NCI-H524 treated with DMSO at 0.1 percent for 48 hours (cell line): ENCODE measurements at regions not wholly inside any gene's neighbourhood (a gene's known extent, or its start where the extent isn't known, plus 50 kb on each side); places are given as distances from the start of the nearest gene placed in this dataset.
"Not testable (repeated sequence)": the region's sequence is repeated elsewhere in the genome, so short reads cannot be mapped to it uniquely, and the experiment has no call there.

Source experiments
- DNase-seq: peaks from one replicate; lab custom pipeline; 2025; lab: John Stamatoyannopoulos, UW

DNA sequence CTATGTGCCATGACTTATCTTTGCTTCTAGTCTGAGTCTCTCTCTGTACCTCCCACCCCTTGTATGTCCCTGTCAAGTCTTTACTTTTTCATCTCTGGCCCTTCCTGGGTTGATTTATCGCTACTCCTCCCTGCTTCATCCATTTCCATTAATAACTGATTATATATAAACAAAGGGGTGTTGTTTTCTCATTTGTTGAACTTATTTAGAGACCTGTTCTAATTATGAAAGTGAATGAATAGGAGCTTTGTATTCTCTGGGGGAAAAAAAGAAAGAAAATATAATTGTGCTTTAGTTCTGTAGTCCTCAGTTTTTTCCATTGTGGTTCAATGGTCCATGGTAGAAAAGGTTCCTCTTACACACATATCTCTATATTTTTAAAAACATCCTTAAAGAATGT is 328.9 kb upstream of the PPP2R3A start:
- DNase-seq = no peak

DNA sequence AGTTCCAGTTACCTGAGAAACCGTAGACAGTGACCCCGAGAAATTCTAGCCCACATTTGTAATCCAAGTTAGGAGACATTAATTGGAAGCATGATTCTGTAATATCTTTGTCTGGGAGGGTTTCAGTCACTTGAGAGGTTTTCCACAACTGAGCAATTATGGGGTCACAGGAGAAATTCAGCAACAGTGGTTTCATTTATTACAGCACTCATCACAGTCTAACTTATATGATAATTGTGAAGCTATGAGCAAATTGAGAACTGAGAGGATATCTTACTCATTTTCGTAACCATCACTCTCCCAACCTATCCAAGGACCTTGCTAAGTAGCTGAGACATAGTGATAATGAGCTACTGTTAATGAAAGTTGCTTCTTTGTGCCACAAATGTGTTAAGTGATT is 328.5 kb upstream of the PPP2R3A start:
- DNase-seq = no peak

DNA sequence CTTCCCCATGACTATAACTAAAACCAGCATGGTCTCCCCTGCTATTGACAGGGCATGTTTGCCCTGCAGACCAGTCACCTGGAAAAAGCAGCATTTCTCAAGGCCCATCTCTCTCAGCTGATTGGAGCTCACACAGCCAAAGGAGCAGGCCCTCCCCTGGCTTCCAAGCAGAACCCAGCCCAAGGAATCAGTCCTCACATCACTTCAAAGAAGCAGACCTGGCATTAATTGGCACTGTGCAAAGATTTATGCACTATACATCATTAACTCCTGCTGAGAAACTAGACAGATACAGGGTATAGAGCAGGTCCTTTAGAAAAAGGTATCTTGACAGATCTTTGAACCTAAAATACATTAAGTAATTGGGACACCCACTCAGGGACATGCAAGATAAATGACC is 323.8 kb upstream of the PPP2R3A start:
- no peak for DNase-seq

DNA sequence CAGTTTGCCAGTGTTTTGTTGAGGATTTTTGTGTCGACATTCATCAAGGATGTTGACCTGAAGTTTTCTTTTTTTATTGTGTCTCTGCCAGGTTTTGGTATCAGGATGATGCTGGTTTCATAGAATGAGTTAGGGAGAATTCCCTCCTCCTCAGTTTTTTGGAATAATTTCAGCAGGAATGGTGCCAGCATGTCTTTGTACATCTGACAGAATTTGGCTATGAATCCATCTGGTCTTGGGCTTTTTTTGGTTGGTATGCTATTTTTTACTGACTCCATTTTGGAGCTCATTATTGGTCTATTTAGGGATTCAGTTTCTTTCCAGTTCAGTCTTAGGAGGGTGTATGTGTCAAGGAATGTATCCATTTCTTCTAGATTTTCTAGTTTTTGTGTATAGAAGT is 320.0 kb upstream of the PPP2R3A start:
- no peak for DNase-seq

DNA sequence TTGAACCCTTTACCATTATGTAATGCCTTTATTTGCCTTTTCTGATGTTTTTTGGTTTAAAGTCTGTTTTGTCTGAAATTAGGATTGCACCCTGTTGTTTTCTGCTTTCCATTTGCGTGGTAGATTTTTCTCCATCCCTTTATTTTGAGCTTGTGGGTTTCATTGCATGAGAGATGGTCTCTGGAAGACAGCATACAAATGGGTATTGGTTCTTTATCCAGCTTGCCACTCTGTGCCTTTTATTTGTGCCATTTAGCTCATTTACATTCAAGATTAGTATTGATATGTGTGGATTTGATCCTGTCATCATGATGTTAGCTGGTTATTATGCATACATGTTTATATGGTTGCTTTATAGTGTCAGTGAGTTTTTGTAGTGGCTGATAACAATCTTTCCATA is 318.7 kb upstream of the PPP2R3A start:
- no peak for DNase-seq

DNA sequence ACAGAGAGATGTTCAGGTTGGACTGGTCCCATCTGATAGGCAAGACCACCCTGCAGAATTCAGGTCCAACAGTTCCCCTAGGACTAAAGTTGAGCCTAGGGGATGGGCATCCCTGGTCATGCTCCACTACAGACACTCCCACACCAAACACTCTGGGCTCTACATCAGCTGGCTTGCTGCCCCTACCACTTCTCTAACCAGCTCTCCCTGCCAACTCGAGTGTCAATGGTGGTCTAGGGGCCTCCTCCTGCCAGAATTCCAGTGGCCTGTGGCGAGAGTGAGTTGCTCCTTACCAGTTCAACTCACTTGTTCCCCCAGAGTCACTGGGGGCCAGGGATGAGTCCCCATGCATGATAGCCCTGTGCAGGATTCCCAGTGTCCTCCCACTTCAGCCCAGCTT is 316.2 kb upstream of the PPP2R3A start:
- DNase-seq = no peak

DNA sequence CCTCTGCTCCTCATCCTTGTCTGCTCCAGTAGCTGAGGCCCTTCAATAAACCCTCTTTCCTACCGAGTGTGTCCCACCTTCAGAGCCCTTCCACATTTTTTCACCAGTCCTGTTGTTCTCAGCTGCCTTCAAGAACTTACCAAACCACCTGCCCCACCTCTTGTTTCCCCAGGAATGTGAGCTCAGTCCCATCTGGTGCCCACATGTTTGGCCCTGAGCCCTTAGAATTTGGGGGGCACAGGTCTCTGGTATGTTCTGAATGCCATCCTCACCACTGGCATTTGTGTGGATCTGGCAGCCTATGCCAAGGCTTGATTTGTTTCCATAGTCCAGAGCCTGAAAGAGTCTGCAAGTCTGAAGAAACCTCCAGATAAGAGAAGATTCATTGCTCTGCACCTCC is 315.2 kb upstream of the PPP2R3A start:
- DNase-seq = no peak

DNA sequence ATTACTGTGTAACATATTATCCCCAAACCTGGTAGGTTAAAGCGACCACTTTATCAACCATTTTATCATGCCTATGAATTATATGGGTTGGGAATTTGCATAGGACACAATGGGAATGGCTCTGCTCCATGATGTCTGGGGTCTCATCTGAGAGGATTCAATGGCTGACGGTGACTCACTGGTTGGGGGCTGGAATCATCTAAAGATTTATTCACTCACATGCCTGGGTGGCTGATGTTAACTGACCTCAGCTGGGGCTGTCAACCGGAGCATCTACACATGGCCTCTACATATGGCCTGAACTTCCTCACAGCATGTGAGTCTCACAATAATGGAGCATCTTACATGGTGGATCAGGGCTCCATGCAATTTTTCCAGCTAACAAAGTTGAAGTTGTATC is 313.1 kb upstream of the PPP2R3A start:
- no peak for DNase-seq

DNA sequence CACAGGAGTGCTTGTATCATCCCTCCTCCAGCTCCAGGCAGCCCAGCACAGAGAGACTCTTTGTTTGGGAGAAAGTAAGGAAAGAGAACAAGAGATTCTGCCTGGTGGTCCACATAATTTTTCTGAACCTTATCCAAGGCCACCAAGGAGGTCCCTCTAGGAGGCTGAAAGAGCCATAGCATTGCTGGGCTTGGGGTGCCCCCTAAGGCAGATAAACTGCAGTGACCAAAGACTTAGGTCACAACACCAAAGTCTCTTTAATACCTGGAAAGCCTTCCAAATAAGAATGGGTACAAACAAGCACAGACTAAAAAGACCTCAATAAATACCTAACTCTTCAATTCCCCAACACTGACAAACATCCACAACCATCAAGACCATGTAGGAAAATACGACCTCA is 310.2 kb upstream of the PPP2R3A start:
- no peak for DNase-seq

DNA sequence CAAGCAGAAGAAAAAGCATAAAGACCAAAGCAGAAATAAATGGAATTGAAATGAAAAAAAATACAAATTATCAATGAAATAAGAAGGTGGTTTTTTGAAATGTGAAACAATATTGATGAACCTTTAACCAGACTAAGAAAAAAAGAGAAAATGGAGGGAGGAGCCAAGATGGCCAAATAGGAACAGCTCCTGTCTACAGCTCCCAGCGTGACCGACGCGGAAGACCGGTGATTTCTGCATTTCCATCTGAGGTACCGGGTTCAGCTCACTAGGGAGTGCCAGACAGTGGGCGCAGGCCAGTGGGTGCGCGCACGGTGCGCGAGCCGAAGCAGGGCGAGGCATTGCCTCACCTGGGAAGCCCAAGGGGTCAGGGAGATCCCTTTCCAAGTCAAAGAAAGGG is 307.1 kb upstream of the PPP2R3A start:
- DNase-seq = not testable (repeated sequence)

DNA sequence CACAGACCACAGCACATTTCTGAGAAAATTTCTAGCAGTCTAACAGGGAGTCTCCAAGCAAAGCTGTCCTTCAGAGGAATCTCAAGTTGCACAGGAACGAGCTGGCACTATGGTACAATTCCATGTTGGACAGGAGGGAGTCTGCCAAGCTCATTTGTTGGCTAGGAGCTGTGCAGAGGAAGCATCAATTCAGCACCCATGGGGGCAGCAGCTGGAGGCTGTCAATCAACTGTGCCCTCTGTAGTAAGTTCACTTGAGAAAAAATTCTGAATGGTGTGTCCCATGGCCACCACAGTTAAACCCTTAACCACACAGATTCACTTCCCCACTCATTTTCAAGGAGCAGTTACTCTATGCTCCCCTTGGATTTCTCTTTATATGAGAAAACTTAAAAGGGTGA is 298.5 kb upstream of the PPP2R3A start:
- DNase-seq = no peak

DNA sequence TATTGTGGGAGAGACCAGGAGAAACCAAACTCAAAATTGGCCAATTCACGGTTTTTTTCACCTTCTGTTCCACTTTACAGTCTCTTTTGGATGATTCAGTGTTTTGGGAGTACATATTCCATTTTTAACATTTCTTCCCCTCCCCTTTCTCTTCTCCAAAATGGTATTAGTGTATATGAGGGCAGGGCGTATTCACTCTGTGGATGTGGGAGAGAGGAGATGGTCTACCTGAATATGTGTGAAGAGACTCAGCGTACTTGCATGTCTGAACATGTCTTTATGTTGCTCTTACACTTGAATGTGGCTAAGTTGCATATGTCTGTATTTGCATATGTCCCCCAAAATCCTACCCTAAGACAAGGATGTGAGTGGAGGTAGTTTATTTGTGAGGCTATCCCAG is 291.0 kb upstream of the PPP2R3A start:
- no peak for DNase-seq

DNA sequence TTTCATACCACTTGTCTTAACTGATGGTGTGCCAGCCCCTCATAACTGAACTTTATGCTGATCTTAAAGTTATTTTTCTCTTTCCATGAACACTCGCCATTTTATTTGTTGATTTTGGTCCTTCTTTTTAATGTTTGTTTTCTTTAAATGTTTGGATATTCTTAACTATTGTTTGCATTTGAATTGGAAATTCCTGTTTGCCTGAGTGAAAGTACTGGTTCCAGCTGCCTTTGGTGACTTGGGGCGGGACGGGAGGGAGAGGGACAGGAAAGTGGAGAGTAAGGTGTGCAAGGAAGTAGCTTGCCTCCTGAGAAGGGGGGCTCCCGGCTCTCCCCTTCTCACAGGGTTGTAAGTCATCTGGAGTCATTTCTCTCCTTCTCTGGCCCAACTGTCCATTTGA is 287.1 kb upstream of the PPP2R3A start:
- DNase-seq = no peak

DNA sequence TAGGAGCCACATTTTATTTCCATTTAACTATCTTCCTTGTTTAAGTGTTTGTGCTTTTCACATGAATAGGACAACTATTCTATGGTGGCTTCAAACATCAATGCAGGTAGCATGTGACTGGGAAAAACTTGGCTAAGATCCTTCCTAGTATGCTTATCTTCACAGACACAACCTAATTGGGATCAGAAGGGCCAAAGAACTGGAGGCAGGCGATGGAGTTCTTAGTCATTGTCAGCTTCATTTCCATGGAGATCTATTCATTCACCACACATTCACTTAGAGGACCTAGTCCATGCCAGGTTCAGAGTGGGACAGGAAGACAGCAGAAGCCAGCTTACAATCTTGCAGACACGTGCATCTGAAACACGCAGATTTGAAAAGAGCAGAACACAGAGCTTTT is 277.5 kb upstream of the PPP2R3A start:
- no peak for DNase-seq

DNA sequence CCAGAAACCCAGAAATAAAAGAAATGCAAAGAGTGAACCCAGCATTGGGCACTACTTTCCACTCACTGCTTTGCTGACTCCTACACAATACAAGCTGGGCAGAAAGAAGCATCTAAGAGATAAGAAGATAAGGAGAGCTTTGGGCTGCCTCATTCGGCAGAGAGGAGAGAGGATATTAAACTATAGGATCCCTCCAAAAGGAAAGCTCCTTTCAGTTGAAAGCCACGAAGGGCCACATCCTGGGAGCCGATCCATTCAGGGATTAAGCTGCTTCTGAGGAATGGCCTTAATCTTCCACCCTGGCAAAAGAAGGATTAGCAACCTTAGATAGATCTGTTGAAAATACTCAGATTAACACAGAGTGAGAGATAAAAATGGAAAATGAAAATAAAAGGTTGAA is 274.9 kb upstream of the PPP2R3A start:
- no peak for DNase-seq

DNA sequence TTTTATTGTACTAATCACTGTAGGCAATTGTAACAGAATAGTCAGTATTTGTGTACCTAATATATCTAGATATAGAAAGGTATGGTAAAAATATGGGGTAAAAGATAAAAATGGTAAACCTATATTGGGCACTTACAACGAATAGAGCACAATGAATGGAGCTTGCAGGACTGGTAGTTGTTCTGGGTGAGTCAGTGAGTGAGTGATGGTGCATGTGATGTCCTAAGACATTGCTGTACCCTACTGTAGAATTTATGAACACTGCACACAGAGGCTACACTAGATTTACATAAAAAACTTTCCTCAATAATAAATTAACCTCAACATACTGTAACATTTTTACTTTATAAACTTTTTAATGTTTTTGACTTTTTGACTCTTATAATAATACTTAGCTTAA is 274.3 kb upstream of the PPP2R3A start:
- no peak for DNase-seq

DNA sequence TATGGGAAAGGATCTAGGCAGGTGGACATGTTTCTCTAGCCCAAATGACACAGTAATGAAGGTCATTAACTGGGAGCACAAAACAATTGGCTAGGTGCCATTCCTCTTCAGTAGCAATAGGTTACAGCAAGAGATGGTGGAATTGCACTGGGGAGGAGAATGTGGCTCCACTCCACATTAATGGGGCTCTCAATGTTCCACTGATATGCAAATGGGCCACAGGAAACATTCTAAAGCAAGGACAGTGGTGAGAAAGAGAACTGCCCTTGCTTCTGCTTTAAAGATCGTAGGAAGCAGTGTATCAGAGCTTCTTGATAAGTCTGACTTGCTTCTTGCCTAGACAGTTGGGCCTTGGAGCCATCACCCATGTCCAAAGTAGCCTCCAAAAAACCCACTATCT is 271.4 kb upstream of the PPP2R3A start:
- DNase-seq = no peak

DNA sequence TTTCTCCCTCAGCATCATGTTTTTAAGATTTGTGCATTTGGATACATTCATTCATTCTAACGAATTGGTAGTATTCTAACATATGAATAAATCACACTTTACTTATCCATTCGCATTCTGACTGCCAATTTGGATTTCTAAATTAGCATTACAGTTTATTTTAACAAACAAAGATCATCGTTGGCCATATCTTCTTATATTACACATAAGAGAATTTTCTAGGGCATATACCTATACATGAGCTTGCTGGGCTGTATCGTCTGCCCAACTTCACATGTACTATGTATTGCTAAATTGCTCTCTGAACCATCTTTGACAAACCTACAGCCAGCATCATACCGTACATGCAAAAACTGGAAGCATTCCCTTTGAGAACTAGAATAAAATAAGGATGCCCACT is 265.8 kb upstream of the PPP2R3A start:
- DNase-seq = no peak

DNA sequence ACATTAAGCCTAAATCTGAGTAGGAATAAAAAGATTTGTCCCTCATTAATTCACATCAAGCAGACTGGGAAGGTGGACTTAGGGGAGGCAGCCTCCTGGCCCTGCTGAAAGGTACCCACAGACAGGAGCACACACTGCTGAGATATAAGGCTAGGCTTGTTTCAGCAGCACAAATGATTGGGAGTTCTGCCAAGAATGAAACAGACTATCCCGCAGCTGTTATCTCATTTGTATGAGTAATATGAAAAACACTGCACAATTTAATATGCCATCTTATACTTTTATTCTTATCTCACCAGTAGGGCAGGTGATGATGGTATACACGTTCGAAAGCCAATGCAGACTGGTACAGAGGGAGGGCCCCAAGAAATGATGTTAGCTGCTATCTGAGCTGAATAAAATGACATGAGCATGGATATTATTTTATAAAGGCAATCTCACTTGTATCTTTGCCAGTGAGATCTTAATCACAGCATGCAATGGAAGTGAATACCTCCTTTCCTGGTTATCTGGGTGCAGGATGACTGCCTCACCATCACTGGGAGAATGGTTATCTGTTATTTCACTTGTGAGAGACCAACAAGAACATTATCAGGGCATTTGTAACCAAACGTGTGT is 258.7 kb upstream of the PPP2R3A start:
- DNase-seq = no peak

DNA sequence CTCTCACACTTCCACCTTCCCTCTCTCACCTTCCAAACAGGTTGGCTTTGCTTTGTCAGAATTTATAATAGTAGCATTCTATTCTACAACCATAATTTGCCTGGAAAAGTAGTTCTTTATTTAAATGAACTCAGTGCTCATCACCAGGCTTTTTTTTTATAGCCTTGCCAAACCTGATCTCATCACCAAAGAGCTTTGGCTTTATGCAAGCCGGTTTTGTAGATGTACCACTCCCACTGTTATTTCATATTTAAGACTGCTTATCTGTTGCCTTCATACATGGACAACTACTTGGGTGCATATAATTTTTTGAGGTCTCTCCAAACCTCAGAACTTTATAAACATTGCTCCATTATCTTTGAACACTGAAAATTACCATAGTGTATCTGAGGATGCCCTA is 246.1 kb upstream of the PPP2R3A start:
- no peak for DNase-seq

DNA sequence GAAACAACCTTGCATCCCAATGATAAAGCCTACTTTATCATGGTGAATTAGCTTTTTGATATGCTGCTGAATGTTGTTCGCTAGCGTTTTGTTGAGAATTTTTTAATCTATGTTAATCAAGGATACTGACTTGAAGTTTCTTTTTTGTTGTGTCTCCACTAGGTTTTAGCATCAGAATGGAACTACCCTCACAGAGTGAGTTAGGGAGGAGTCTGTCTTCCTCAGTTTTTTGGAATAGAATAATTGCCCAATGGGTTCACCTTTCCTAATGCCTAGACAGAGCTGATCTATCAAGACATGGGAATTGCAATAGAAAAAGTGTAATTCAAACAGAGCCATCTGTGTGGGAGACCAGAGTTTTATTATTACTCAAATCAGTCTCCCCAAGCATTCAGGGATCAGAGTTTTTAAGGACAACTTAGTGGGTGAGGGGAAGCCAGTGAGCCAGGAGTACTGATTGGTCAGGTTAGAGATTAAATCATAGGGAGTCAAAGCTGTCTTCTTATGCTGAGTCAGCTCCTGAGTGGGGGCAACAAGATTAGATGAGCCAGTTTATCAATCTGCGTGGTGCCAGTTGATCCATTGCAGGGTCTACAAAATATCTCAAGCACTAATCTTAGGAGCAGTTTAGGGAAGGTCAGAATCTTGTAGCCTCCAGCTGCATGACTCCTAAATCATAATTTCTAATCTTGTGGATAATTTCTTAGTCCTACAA is 237.4 kb upstream of the PPP2R3A start:
- DNase-seq = no peak

DNA sequence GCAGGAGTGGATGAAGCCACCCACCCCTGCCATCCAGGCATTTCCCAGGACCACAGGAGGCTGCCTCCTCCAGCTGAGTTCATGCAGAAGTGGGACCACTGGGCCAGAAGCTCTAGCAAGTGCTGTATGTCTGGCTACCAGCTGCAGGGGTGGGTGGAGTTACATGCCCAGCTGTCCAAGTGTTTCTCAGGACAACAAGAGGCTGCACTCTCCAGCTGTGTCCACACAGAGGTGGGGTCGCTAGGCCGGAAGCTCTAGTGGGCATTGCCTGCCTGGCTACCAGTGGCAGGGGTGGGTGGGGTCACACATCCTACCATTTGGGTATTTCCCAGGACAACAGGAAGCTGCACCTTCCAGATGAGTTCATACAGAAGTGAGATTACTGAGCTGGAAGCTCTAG is 234.0 kb upstream of the PPP2R3A start:
- no peak for DNase-seq

DNA sequence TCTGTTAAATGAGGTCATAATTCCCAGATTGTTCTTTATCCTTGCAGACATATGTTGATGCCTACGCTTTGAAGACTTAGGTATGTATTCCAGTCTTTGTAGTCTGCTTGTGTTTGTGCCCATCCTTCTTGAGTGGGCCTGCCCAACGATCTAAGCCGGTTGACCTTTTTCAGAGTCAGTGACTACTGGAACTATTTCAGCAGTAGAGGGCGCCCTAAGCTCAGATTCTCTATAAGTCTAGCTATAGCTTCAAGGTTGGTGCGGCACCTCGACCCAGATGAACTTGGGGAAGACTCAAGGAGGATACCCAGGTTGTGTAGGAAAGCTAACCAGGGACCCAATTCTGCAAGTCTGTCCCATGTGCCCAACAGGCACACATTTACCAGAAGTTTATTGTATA is 228.8 kb upstream of the PPP2R3A start:
- no peak for DNase-seq

DNA sequence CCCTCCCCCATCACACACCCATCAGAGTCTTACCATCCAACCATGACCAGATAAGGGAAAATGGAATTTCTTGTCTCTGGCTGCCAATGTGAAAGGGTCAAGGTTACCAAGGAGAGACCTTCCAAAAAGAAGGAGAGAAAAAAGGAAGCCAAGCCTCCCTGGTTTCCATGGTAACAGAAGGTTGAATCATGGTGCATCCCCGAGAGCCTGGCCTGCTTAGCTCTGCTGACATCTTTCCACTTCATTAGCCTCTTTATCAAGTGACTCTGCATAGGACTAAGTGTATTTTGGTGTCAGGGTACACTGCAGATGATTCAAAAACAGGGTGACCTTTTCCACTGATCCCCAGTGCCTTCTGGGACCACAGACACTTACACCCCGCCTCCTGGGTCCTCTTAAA is 225.7 kb upstream of the PPP2R3A start:
- no peak for DNase-seq
